ENCODE measurements at regions not wholly inside any gene's neighbourhood (a gene's known extent, or its start where the extent isn't known, plus 50 kb on each side); places are given as distances from the start of the nearest gene placed in this dataset.

GRCh38 chr1:9438431-9439073, 100.7 kb upstream of the SLC25A33 start:
- H3K27me3 Mint-ChIP-seq (ENCODE audit: low read depth, unreplicated experiment) = no peaks in the 10 kb centered on the region
- no peak overlapping the region for H3K4me3 ChIP-seq (ENCODE audit: insufficient read depth, low read depth, low read length)
- peaks cover 37% of the 10 kb centered on the region for H3K4me1 ChIP-seq (ENCODE audit: insufficient read depth, low read length)
- H4K20me1 ChIP-seq (ENCODE audit: insufficient read depth, low read length) = no peaks in the 10 kb centered on the region
- H3K9ac ChIP-seq (ENCODE audit: low read length) = peak overlapping the region; percentile 19
- H3K4me3 Mint-ChIP-seq (ENCODE audit: unreplicated experiment) = peak overlapping the region; percentile 48
- H3K27ac ChIP-seq (ENCODE audit: low read depth, low read length) = peak overlapping the region; percentile 50
- H3K36me3 Mint-ChIP-seq (ENCODE audit: low read depth, unreplicated experiment) = peaks cover 6% of the 10 kb centered on the region
- TF ChIP-seq CTCF (IDR thresholded peaks at IDR 0.05; ENCODE audit: insufficient read depth, low read depth, low read length) (no peak), EZH2 (IDR thresholded peaks at IDR 0.05; ENCODE audit: insufficient read depth, low read length) (no peak)
- no peaks in the 10 kb centered on the region for H3K9me3 Mint-ChIP-seq (ENCODE audit: unreplicated experiment)
- H3K27me3 ChIP-seq (ENCODE audit: insufficient read depth, low read length) = no peaks in the 10 kb centered on the region
- H3K4me1 Mint-ChIP-seq (ENCODE audit: low read depth, unreplicated experiment) = peaks cover 43% of the 10 kb centered on the region
- DNase-seq (ENCODE audit: low read depth) = peak; percentile 86
- H3K79me2 ChIP-seq (ENCODE audit: insufficient read depth, low read length) = no peaks in the 10 kb centered on the region
- peak overlapping the region; percentile 96 for H3K27ac Mint-ChIP-seq (ENCODE audit: unreplicated experiment)
- H3K36me3 ChIP-seq (ENCODE audit: insufficient read depth, low read length) = no peaks in the 10 kb centered on the region
- H2AFZ ChIP-seq (ENCODE audit: low read depth, low read length) = peak overlapping the region; percentile 62
- no peak for FAIRE-seq
- no peaks in the 10 kb centered on the region for H3K9me3 ChIP-seq (ENCODE audit: insufficient read depth, low read depth, low read length)
- peak overlapping the region; percentile 65 for H3K4me2 ChIP-seq (ENCODE audit: low read length)

- FAIRE-seq (no peak), DNase-seq (ENCODE audit: low read depth) (no peak)
- H3K27ac ChIP-seq (ENCODE audit: low read depth, low read length) = peak overlapping the region; percentile 50
- Mint-ChIP-seq H3K27me3 (ENCODE audit: low read depth, unreplicated experiment) (no peaks in the 10 kb centered on the region), H3K36me3 (ENCODE audit: low read depth, unreplicated experiment) (peaks cover 6% of the 10 kb centered on the region), H3K4me3 (ENCODE audit: unreplicated experiment) (peak overlapping the region; percentile 48), H3K27ac (ENCODE audit: unreplicated experiment) (peak overlapping the region; percentile 96), H3K4me1 (ENCODE audit: low read depth, unreplicated experiment) (peaks cover 49% of the 10 kb centered on the region), H3K9me3 (ENCODE audit: unreplicated experiment) (no peaks in the 10 kb centered on the region)
- H3K4me3 ChIP-seq (ENCODE audit: insufficient read depth, low read depth, low read length) = no peak overlapping the region
- peak overlapping the region; percentile 62 for H2AFZ ChIP-seq (ENCODE audit: low read depth, low read length)
- peak overlapping the region; percentile 65 for H3K4me2 ChIP-seq (ENCODE audit: low read length)
- no peaks in the 10 kb centered on the region for H3K36me3 ChIP-seq (ENCODE audit: insufficient read depth, low read length)
- TF ChIP-seq EZH2 (IDR thresholded peaks at IDR 0.05; ENCODE audit: insufficient read depth, low read length) (no peak), CTCF (IDR thresholded peaks at IDR 0.05; ENCODE audit: insufficient read depth, low read depth, low read length) (no peak)
- no peaks in the 10 kb centered on the region for H3K9me3 ChIP-seq (ENCODE audit: insufficient read depth, low read depth, low read length)
- no peaks in the 10 kb centered on the region for H3K79me2 ChIP-seq (ENCODE audit: insufficient read depth, low read length)
- no peaks in the 10 kb centered on the region for H4K20me1 ChIP-seq (ENCODE audit: insufficient read depth, low read length)
- no peaks in the 10 kb centered on the region for H3K27me3 ChIP-seq (ENCODE audit: insufficient read depth, low read length)
- H3K4me1 ChIP-seq (ENCODE audit: insufficient read depth, low read length) = peaks cover 43% of the 10 kb centered on the region
- peak overlapping the region; percentile 19 for H3K9ac ChIP-seq (ENCODE audit: low read length)
Measured at GRCh38 chr1:9439074-9439761, 100.0 kb upstream of the SLC25A33 start.

- Histone ChIP-seq H3K27me3 (ENCODE audit: insufficient read depth, low read length) (no peaks in the 10 kb centered on the region), H3K9me3 (ENCODE audit: insufficient read depth, low read depth, low read length) (no peaks in the 10 kb centered on the region), H2AFZ (ENCODE audit: low read depth, low read length) (no peak overlapping the region), H3K4me3 (ENCODE audit: insufficient read depth, low read depth, low read length) (no peak overlapping the region), H3K4me1 (ENCODE audit: insufficient read depth, low read length) (peaks cover 49% of the 10 kb centered on the region), H3K36me3 (ENCODE audit: insufficient read depth, low read length) (no peaks in the 10 kb centered on the region), H4K20me1 (ENCODE audit: insufficient read depth, low read length) (no peaks in the 10 kb centered on the region), H3K4me2 (ENCODE audit: low read length) (no peak overlapping the region), H3K27ac (ENCODE audit: low read depth, low read length) (no peak overlapping the region), H3K9ac (ENCODE audit: low read length) (no peak overlapping the region), H3K79me2 (ENCODE audit: insufficient read depth, low read length) (no peaks in the 10 kb centered on the region)
- Mint-ChIP-seq H3K36me3 (ENCODE audit: low read depth, unreplicated experiment) (peaks cover 6% of the 10 kb centered on the region), H3K27me3 (ENCODE audit: low read depth, unreplicated experiment) (no peaks in the 10 kb centered on the region), H3K4me3 (ENCODE audit: unreplicated experiment) (no peak overlapping the region), H3K9me3 (ENCODE audit: unreplicated experiment) (no peaks in the 10 kb centered on the region), H3K4me1 (ENCODE audit: low read depth, unreplicated experiment) (peaks cover 58% of the 10 kb centered on the region), H3K27ac (ENCODE audit: unreplicated experiment) (peak overlapping the region; percentile 72)
- no peak for TF ChIP-seq EZH2 (IDR thresholded peaks at IDR 0.05; ENCODE audit: insufficient read depth, low read length)
- no peak for TF ChIP-seq CTCF (IDR thresholded peaks at IDR 0.05; ENCODE audit: insufficient read depth, low read depth, low read length)
- no peak for FAIRE-seq
- no peak for DNase-seq (ENCODE audit: low read depth)
Measured at GRCh38 chr1:9440261-9440660, 99.0 kb upstream of the SLC25A33 start.

Data from astrocyte (in vitro differentiated cells and primary cell).